Activated T-cell treated with anti-CD3 and anti-CD28 coated beads for 4 hours (primary cell): ENCODE measurements at regions not wholly inside any gene's neighbourhood (a gene's known extent, or its start where the extent isn't known, plus 50 kb on each side); places are given as distances from the start of the nearest gene placed in this dataset.

ENCODE experiments used
- DNase-seq: peaks from one replicate; pipeline ENCODE4 v3.0.0-alpha.2; 2020

- no peak for DNase-seq
Observed at GRCh38 chr10:28930514-28931495, 253.5 kb downstream of the BAMBI start.

GRCh38 chr10:28935061-28935460 is 257.7 kb downstream of the BAMBI start:
- DNase-seq = no peak

- DNase-seq = no peak
Observed at GRCh38 chr10:28937959-28938358, 260.6 kb downstream of the BAMBI start.

GRCh38 chr10:28938745-28939144 is 261.4 kb downstream of the BAMBI start:
- DNase-seq = no peak

GRCh38 chr10:28939281-28940157 is 262.2 kb downstream of the BAMBI start:
- DNase-seq = no peak

- DNase-seq = no peak
Observed at GRCh38 chr10:28940158-28940888, 263.0 kb downstream of the BAMBI start.

- no peak for DNase-seq
Observed at GRCh38 chr10:28942012-28942411, 264.7 kb downstream of the BAMBI start.

- DNase-seq = no peak
Observed at GRCh38 chr10:28945959-28946358, 268.6 kb downstream of the BAMBI start.

GRCh38 chr10:28946479-28946878 is 269.2 kb downstream of the BAMBI start:
- DNase-seq = no peak

GRCh38 chr10:28947171-28947570 is 269.9 kb downstream of the BAMBI start:
- DNase-seq = no peak

- DNase-seq = no peak
Observed at GRCh38 chr10:28948046-28948445, 270.7 kb downstream of the BAMBI start.

GRCh38 chr10:28949005-28950004 is 272.0 kb downstream of the BAMBI start:
- no peak for DNase-seq

- DNase-seq = no peak
Observed at GRCh38 chr10:28951484-28951883, 274.2 kb downstream of the BAMBI start.

GRCh38 chr10:28952523-28952922 is 275.2 kb downstream of the BAMBI start:
- no peak for DNase-seq

GRCh38 chr10:28954211-28954610 is 276.9 kb downstream of the BAMBI start:
- no peak for DNase-seq

- no peak for DNase-seq
Observed at GRCh38 chr10:28958468-28958867, 281.1 kb downstream of the BAMBI start.

GRCh38 chr10:28959850-28960501 is 282.7 kb downstream of the BAMBI start:
- DNase-seq = no peak

- no peak for DNase-seq
Observed at GRCh38 chr10:28962768-28963167, 285.4 kb downstream of the BAMBI start.

GRCh38 chr10:28963539-28964221 is 286.4 kb downstream of the BAMBI start:
- DNase-seq = no peak

GRCh38 chr10:28965937-28966336 is 288.6 kb downstream of the BAMBI start:
- no peak for DNase-seq
